B cell (primary cell): ENCODE measurements at regions not wholly inside any gene's neighbourhood (a gene's known extent, or its start where the extent isn't known, plus 50 kb on each side); places are given as distances from the start of the nearest gene placed in this dataset.

Experiments
- ATAC-seq: fragments of 200-7000 bp; cut with Tn5 transposase; one replicate; pipeline ENCODE4 v1.10.0; 2021; ENCODE audit warnings: low read depth, mild to moderate bottlenecking, moderate number of reproducible peaks, moderate library complexity
- CTCF ChIA-PET: fragments of 350-600 bp; sonication (Branson Sonifier 250); formaldehyde crosslinking; loops from one replicate; lab custom pipeline; 2021; ENCODE audit warnings: antibody characterized with exemption, inconsistent platforms; lab: Charles Lee
- POLR2A ChIA-PET: fragments of 350-600 bp; sonication (Branson Sonifier 250); formaldehyde crosslinking; loops from one replicate; lab custom pipeline; 2021; ENCODE audit warnings: antibody characterized with exemption; lab: Charles Lee
- DNase-seq: peaks from one replicate; pipeline ENCODE4 v3.0.0; 2013
- H2AFZ ChIP-seq: 2 replicates; pipeline ENCODE4 v1.6.1; 2012; ENCODE audit warnings: mild to moderate bottlenecking, low read depth, low read length; ENCODE audit not compliant: insufficient read depth, poor library complexity, severe bottlenecking
- H3K27ac ChIP-seq, 2 donors: 1 replicate in 1 of 2; 2 replicates in 1 of 2; pipeline ENCODE4 v1.5.1; 2012 to 2013; ENCODE audit warnings: low read length in 2 of 2, mild to moderate bottlenecking in 2 of 2, moderate library complexity in 1 of 2
- H3K27me3 ChIP-seq, 4 experiments: fragments of 200-600 bp in 1 of 4; sonication (generic) in 1 of 4; replicated peaks in 1 of 4; 1 replicate in 2 of 4; 2 replicates in 2 of 4; pipeline versions ENCODE4 v1.6.1 to v1.7.0; 2013 to 2016; ENCODE audit warnings: low read length in 3 of 4, mild to moderate bottlenecking in 2 of 4, mixed read lengths in 1 of 4, moderate library complexity in 1 of 4; ENCODE audit not compliant: insufficient read depth in 4 of 4, control insufficient read depth in 3 of 4; ENCODE audit errors: control extremely low read depth in 1 of 4
- H3K36me3 ChIP-seq, 2 experiments: replicated peaks in 1 of 2; 1 replicate in 1 of 2; 2 replicates in 1 of 2; pipeline versions ENCODE4 v1.6.1 to v1.7.1; 2013; ENCODE audit warnings: low read length in 1 of 2; ENCODE audit not compliant: insufficient read depth in 2 of 2, control insufficient read depth in 1 of 2; ENCODE audit errors: control extremely low read depth in 1 of 2, extremely low read depth in 1 of 2
- H3K4me1 ChIP-seq, 2 donors: fragments of 200-600 bp in 1 of 2; sonication (generic) in 1 of 2; 1 replicate in 1 of 2; 2 replicates in 1 of 2; pipeline versions ENCODE4 v1.5.1 to v1.6.1; 2013 to 2017; ENCODE audit warnings: low read length in 2 of 2; ENCODE audit not compliant: control insufficient read depth in 2 of 2, insufficient read depth in 2 of 2
- H3K4me2 ChIP-seq: replicated peaks from 2 replicates; pipeline ENCODE3; 2012; ENCODE audit warnings: mild to moderate bottlenecking, low read depth, low read length; ENCODE audit not compliant: poor library complexity, severe bottlenecking
- H3K4me3 ChIP-seq, 5 experiments: fragments of 200-600 bp in 1 of 5; sonication (generic) in 1 of 5; 1 replicate in 3 of 5; 2 replicates in 2 of 5; pipeline versions ENCODE4 v1.5.1 to v1.7.0; 2011 to 2016; ENCODE audit warnings: low read length in 4 of 5, mild to moderate bottlenecking in 4 of 5, low read depth in 2 of 5, control low read depth in 1 of 5, moderate library complexity in 1 of 5; ENCODE audit not compliant: insufficient read depth in 1 of 5; ENCODE audit errors: control extremely low read depth in 1 of 5, extremely low read depth in 1 of 5
- H3K79me2 ChIP-seq: fragments of 200-600 bp; sonication (generic); one replicate; pipeline ENCODE4 v1.6.0; 2016; ENCODE audit warnings: low read length; ENCODE audit not compliant: control insufficient read depth, insufficient read depth
- H3K9ac ChIP-seq: fragments of 200-600 bp; sonication (generic); 2 replicates; pipeline ENCODE4 v1.6.1; 2017; ENCODE audit warnings: mild to moderate bottlenecking, low read length, moderate library complexity
- H3K9me3 ChIP-seq, 3 donors: one replicate each; pipeline versions ENCODE4 v1.6.1 to v1.7.1; 2013; ENCODE audit warnings: low read length in 2 of 3; ENCODE audit not compliant: control insufficient read depth in 2 of 3, insufficient read depth in 1 of 3; ENCODE audit errors: control extremely low read depth in 1 of 3
- H4K20me1 ChIP-seq: 2 replicates; pipeline ENCODE4 v1.6.0; 2012; ENCODE audit warnings: mild to moderate bottlenecking, low read length; ENCODE audit not compliant: insufficient read depth, control insufficient read depth, poor library complexity, severe bottlenecking
- H3K27ac Mint-ChIP-seq: one replicate; pipeline ENCODE4 v1.8.0; 2021; ENCODE audit warnings: mixed read lengths
- H3K27me3 Mint-ChIP-seq: one replicate; pipeline ENCODE4 v1.8.0; 2021; ENCODE audit warnings: mixed read lengths
- H3K4me1 Mint-ChIP-seq: one replicate; pipeline ENCODE4 v1.8.0; 2021; ENCODE audit warnings: mixed read lengths
- H3K4me3 Mint-ChIP-seq: one replicate; pipeline ENCODE4 v1.8.0; 2021; ENCODE audit warnings: mixed read lengths
- H3K9me3 Mint-ChIP-seq: one replicate; pipeline ENCODE4 v1.8.0; 2022; ENCODE audit warnings: mixed read lengths; ENCODE audit not compliant: insufficient read depth
- EZH2 ChIP-seq: IDR thresholded peaks from 2 replicates; pipeline ENCODE4 v1.6.1; 2012; ENCODE audit warnings: borderline replicate concordance, low read depth, mild to moderate bottlenecking, moderate library complexity, low read length; ENCODE audit not compliant: insufficient read depth, poor library complexity, severe bottlenecking
- WGBS: methylation state at CpG from one replicate; pipeline ENCODE4 v1.1.5; 2013; ENCODE audit warnings: missing lambda C conversion rate; ENCODE audit not compliant: insufficient coverage; 5-methylcytosine and 5-hydroxymethylcytosine counted together
- intact Hi-C: fragments of 100-400 bp; cut with micrococcal nuclease; formaldehyde crosslinking; loops from one replicate; pipeline ENCODE4 v1.10.0; 2022
- TF ChIP-seq, protein P1 (sequence below): fragments of 200-600 bp; IDR thresholded peaks from one replicate; pipeline ENCODE4 v1.8.0; 2022; ENCODE audit warnings: antibody characterized with exemption, mild to moderate bottlenecking

DNA sequence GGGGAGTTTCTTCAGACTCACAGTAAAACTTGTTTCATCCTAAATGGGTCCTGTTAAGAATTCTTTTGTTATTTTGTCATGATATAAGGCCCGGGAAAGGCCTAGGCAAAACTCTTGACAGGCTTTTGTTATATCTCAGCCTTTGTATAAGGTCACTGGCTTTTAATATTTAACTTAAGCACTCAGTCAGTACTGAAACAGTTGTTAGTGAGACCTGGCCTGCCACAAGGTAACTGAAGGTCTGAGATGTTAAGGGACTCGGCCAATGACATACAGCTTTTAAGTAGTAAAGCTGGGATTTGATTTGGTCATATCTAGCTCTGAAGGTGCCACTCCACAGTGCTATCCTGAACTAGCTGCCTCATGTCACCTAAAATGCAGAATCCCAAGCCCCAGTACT, 57.2 kb upstream of the STEAP4 start:
- no peaks in the 10 kb centered on the region for H3K4me1 Mint-ChIP-seq

DNA sequence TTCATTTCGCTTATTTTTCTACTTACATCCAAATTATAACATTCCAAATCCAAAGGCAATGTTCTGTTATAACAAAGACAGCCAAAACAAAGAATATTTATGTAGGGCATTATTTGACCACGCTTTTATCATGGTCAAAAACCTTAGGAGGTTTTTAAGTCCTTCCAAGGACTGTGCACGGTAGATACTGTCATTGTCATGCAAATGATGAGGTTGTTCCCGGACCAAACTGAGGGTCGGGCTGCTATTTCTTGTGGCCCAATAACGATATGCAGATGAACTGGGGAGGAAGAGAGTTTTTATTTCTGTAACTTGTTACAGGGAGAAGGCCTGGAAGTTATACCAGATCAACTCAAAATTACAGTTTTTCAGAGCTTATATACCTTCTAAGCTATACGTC, 56.6 kb upstream of the STEAP4 start:
- POLR2A ChIA-PET: no interaction called here
- H3K4me3 Mint-ChIP-seq: no peak overlapping the region
- no peaks in the 10 kb centered on the region for H3K27me3 ChIP-seq
- no peak overlapping the region for H2AFZ ChIP-seq
- H3K79me2 ChIP-seq: no peaks in the 10 kb centered on the region
- no peak overlapping the region for H3K27ac Mint-ChIP-seq
- no peak overlapping the region for H3K27ac ChIP-seq
- no peak for DNase-seq
- no peaks in the 10 kb centered on the region for H3K4me1 ChIP-seq
- no peak overlapping the region for H3K4me2 ChIP-seq
- no peak overlapping the region for H3K4me3 ChIP-seq
- no peaks in the 10 kb centered on the region for H3K9me3 ChIP-seq
- no peak for ATAC-seq
- H4K20me1 ChIP-seq: no peaks in the 10 kb centered on the region
- no peak for TF ChIP-seq EZH2
- TF ChIP-seq, protein P1, sequence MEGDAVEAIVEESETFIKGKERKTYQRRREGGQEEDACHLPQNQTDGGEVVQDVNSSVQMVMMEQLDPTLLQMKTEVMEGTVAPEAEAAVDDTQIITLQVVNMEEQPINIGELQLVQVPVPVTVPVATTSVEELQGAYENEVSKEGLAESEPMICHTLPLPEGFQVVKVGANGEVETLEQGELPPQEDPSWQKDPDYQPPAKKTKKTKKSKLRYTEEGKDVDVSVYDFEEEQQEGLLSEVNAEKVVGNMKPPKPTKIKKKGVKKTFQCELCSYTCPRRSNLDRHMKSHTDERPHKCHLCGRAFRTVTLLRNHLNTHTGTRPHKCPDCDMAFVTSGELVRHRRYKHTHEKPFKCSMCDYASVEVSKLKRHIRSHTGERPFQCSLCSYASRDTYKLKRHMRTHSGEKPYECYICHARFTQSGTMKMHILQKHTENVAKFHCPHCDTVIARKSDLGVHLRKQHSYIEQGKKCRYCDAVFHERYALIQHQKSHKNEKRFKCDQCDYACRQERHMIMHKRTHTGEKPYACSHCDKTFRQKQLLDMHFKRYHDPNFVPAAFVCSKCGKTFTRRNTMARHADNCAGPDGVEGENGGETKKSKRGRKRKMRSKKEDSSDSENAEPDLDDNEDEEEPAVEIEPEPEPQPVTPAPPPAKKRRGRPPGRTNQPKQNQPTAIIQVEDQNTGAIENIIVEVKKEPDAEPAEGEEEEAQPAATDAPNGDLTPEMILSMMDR: no peak
- H3K9me3 Mint-ChIP-seq: no peaks in the 10 kb centered on the region
- no peak overlapping the region for H3K9ac ChIP-seq
- H3K4me1 Mint-ChIP-seq: no peaks in the 10 kb centered on the region
- CTCF ChIA-PET: no interaction called here
- H3K36me3 ChIP-seq: no peaks in the 10 kb centered on the region
- WGBS: 100% methylated on average over 2 of the region's 7 CpGs
- no peaks in the 10 kb centered on the region for H3K27me3 Mint-ChIP-seq
- intact Hi-C loops: no loop called here

More for the DNA sequence above, 57.2 kb upstream of the STEAP4 start:
- no peak overlapping the region for H3K4me3 ChIP-seq
- ChIA-PET POLR2A (no interaction called here), CTCF (no interaction called here)
- DNase-seq (no peak), ATAC-seq (no peak)
- H3K9ac ChIP-seq: no peak overlapping the region
- H3K4me1 ChIP-seq: no peaks in the 10 kb centered on the region
- H3K9me3 ChIP-seq: no peaks in the 10 kb centered on the region
- H4K20me1 ChIP-seq: no peaks in the 10 kb centered on the region
- intact Hi-C loops: no loop called here
- Mint-ChIP-seq H3K4me3 (no peak overlapping the region), H3K27ac (no peak overlapping the region), H3K27me3 (no peaks in the 10 kb centered on the region), H3K9me3 (no peaks in the 10 kb centered on the region)
- WGBS: no CpG with 5 or more reads among the region's 2 CpGs
- no peaks in the 10 kb centered on the region for H3K79me2 ChIP-seq
- TF ChIP-seq EZH2: no peak
- TF ChIP-seq, protein P1: no peak
- no peaks in the 10 kb centered on the region for H3K36me3 ChIP-seq
- H2AFZ ChIP-seq: no peak overlapping the region
- H3K27me3 ChIP-seq: no peaks in the 10 kb centered on the region
- no peak overlapping the region for H3K27ac ChIP-seq
- H3K4me2 ChIP-seq: no peak overlapping the region
